Inferior parietal cortex (tissue), 1 donor: ENCODE measurements at regions not wholly inside any gene's neighbourhood (a gene's known extent, or its start where the extent isn't known, plus 50 kb on each side); places are given as distances from the start of the nearest gene placed in this dataset.

Experiments used
- DNase-seq: peaks from one replicate; pipeline ENCODE4 v3.0.0-alpha.2; 2016; ENCODE audit errors: extremely low spot score

DNA sequence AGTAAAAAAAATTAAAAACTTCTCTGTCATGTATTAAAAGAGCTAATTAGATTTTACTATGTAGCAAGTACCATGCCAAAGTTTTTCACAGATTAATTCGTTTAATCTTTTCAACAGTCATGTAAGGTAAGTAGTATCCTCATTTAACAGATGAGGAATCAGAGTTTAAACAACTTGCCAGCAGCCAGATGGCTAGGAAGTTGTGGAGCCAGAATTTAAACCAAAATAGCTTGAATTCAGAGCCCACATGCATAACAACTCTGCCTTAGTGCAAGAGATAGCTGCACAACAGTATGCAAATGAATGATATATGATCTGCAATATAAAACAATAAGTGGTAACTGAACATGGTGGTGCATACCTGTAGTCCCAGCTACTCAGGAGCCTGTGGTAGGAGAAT, 75.3 kb downstream of the NAP1L3 start:
- DNase-seq = no peak

DNA sequence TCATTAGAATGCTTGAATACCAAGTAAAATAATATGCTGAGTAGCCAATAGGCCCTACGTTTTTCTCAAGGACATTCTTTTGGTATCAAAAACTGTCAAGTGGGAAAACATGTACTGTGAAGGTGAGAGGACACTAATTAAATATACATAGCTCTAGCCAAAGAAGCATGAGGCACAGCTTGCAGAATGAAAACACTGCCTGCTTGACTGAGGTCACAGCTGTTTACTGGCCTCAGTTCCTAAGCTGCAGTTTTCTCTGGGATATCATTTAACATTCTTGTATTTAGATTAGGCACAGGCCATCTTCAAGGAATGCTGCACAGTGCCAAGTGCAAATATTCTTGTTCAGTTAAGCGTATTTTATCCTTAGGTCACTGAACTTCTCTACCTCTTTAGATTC, 78.6 kb downstream of the NAP1L3 start:
- DNase-seq = no peak

DNA sequence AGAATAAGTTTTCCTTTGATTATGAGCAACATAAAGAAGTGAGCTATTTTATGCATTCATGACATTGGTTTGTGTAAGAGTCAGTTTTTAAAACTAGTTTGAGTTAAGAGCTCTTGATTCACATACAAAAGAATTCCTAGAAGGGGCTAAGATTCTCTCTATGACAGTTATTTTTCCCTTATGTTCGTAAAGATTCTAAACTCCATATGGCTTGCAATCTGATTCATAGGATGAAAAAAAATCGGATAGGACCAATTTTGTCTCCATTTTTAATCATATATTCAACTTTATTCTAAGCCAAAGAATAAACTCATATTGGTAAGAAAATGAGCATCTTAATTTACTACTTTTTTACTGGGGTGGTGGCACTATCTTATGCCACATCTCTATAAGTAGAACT, 79.4 kb downstream of the NAP1L3 start:
- DNase-seq = no peak

DNA sequence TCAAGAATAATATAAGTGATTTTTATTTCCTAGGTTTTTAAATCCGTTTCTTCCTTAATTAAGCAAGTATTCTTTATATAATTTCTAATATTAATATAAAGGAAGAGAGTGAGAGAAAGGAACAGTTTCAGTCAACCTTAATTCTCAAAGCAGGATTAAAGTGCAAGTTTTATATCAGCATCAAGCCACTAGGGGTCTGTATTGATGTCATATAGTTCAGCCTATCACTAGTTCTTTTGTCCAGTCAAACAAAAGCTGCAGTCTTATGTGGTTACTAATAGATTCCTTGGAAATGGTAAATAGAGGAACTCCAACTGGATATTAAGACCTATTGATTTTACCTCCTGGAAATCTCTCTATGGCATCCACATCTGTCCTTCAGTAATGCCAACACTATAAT, 82.0 kb downstream of the NAP1L3 start:
- no peak for DNase-seq

DNA sequence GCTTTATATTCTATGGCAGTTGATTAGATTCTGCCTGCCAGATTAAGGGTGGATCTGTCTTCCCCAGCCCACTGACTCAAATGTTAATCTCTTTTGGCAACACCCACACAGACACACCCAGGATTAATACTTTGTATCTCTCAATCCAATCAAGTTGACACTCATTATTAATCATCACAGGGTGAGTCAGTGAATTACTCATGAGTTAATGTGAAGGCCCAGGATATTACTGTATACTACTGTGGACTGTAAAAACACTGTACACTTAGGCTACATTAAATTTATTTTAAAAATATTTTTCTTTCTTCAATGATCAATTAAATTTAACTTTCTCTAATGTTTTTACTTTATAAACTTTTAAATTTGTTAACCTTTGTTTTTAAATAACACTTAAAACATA, 87.7 kb downstream of the NAP1L3 start:
- DNase-seq = no peak

DNA sequence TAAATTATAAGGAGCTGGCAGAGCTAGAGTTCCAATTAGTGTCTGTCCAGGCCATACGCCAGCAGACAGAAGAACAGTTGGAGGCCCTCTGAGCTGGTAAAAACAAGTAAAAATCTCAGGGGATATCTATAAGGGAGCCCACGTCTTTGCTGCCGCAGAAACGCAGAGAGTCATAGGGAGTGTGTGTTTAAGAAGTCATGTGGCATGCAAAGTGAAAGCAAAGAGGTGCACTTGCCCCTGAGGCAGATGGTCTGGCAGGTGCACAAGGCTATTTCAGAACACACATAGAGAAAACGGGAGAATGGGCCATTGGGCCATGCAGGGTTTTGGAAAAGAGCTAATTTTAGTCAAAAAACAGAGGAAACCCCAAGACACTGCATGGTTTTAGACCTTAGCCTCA, 92.7 kb downstream of the NAP1L3 start:
- DNase-seq = no peak

DNA sequence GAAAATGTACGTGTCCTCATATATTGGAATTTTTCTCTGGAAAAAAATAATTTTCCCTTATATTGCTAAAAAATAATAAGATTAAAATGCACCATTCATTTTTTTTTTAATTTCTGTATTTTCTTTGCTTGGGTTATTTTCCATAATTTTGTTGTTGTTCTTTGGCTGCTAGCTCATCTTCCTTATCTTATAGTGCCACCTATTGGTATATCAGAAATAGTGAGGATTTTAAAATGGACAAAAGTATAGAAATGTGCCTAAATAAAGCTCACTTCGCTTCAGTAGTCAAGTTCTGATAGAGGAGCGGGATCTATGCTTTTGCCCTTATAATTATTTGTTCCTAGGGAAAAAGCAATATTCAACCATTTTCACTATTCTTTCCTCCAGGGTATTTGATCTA, 134.8 kb downstream of the NAP1L3 start:
- DNase-seq = peak; percentile 3

DNA sequence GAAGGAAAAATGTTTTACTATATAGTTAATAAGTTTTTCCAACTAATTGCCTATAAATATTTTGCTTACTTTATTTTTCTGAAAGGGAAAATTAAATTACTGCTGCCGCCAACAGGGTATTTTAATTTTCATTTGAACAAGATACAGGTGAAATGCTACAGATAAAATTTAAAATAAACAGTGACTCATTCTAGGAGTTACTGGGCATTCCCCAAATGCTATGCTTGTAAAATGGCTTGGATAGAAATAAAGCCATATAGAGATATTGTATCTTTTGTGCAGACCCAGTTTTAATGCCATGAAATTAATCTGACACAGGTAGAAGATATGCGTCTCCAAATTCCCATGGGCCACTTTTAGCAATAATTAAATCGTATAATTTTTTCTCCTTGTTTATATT, 144.5 kb downstream of the NAP1L3 start:
- no peak for DNase-seq
